NB4 (cell line): ENCODE measurements at regions not wholly inside any gene's neighbourhood (a gene's known extent, or its start where the extent isn't known, plus 50 kb on each side); places are given as distances from the start of the nearest gene placed in this dataset.

Experiments
- CTCF ChIP-seq: IDR thresholded peaks from one replicate; pipeline ENCODE4 v1.5.1; 2012; ENCODE audit warnings: low read depth, low read length
- MAX ChIP-seq: IDR thresholded peaks from 2 replicates; pipeline ENCODE4 v1.6.1; 2011; ENCODE audit warnings: low read depth, low read length
- MYC ChIP-seq: IDR thresholded peaks from 2 replicates; pipeline ENCODE4 v1.6.1; 2011; ENCODE audit warnings: low read depth, low read length
- POLR2A ChIP-seq: IDR thresholded peaks from 2 replicates; pipeline ENCODE4 v1.6.1; 2011; ENCODE audit warnings: mild to moderate bottlenecking; ENCODE audit not compliant: insufficient read length; ENCODE audit errors: extremely low read depth

- TF ChIP-seq POLR2A: no peak
- TF ChIP-seq CTCF: no peak
- TF ChIP-seq MAX: no peak
- TF ChIP-seq MYC: no peak
Measured at GRCh38 chr12:76206039-76206676, 121.7 kb upstream of the NAP1L1 start.
